HL-60 (cell line): ENCODE measurements at regions not wholly inside any gene's neighbourhood (a gene's known extent, or its start where the extent isn't known, plus 50 kb on each side); places are given as distances from the start of the nearest gene placed in this dataset.

Experiments used
- CTCF ChIP-seq: IDR thresholded peaks from one replicate; pipeline ENCODE4 v1.5.1; 2011; ENCODE audit warnings: low read length, control low read depth, inconsistent platforms; ENCODE audit not compliant: insufficient read depth
- POLR2AphosphoS5 ChIP-seq: IDR thresholded peaks from 2 replicates; pipeline ENCODE4 v1.6.1; 2012; ENCODE audit warnings: low read depth

GRCh38 chr7:67809586-67809985 lies 813.0 kb downstream of the TYW1 start:
- TF ChIP-seq POLR2AphosphoS5 (no peak), CTCF (no peak)
